HEK293 (cell line): ENCODE measurements at regions not wholly inside any gene's neighbourhood (a gene's known extent, or its start where the extent isn't known, plus 50 kb on each side); places are given as distances from the start of the nearest gene placed in this dataset.

Source experiments
- CTCF ChIA-PET: fragments of 350-600 bp; formaldehyde crosslinking; extraction: SDS; loops from one replicate; lab custom pipeline; 2021; ENCODE audit warnings: antibody characterized with exemption; lab: Yijun Ruan, JAX
- POLR2A ChIA-PET: fragments of 300-600 bp; formaldehyde crosslinking; extraction: SDS; loops from one replicate; lab custom pipeline; 2020; ENCODE audit warnings: antibody characterized with exemption, inconsistent platforms; lab: Yijun Ruan, JAX
- H3K27ac ChIP-seq: fragments of 200-500 bp; sonication (Bioruptor generic); 2 replicates; pipeline ENCODE4 v1.5.1; 2014; ENCODE audit warnings: low read depth, low read length, control low read depth, inconsistent platforms; ENCODE audit errors: extremely low read depth
- H3K36me3 ChIP-seq, 2 experiments: fragments of 200-500 bp in 1 of 2; sonication (Bioruptor generic) in 1 of 2; 1 replicate in 1 of 2; 2 replicates in 1 of 2; pipeline ENCODE4 v1.5.1; 2014 to 2017; ENCODE audit warnings: inconsistent platforms in 2 of 2, low read length in 2 of 2; ENCODE audit not compliant: control insufficient read depth in 2 of 2, insufficient read depth in 1 of 2
- H3K4me1 ChIP-seq: fragments of 200-500 bp; sonication (Bioruptor generic); 2 replicates; pipeline ENCODE4 v1.5.1; 2014; ENCODE audit warnings: mild to moderate bottlenecking, low read length, inconsistent platforms; ENCODE audit not compliant: control insufficient read depth, insufficient read depth
- H3K4me3 ChIP-seq: 2 replicates; pipeline ENCODE4 v1.5.1; 2011; ENCODE audit warnings: low read depth, mild to moderate bottlenecking, control low read depth, low read length, moderate library complexity
- H3K9me3 ChIP-seq: fragments of 200-500 bp; sonication (Bioruptor generic); 2 replicates; pipeline ENCODE4 v1.5.1; 2014; ENCODE audit warnings: low read depth, low read length, inconsistent platforms; ENCODE audit not compliant: control insufficient read depth, insufficient read depth
- GLIS1 ChIP-seq: fragments of 450-650 bp; formaldehyde crosslinking; IDR thresholded peaks from 2 replicates; pipeline ENCODE4 v1.5.1; 2016; ENCODE audit warnings: missing biosample characterization, missing genetic modification characterization
- HOXC10 ChIP-seq: sonication (generic); formaldehyde crosslinking; IDR thresholded peaks from 2 replicates; pipeline ENCODE4 v1.8.1; 2023; ENCODE audit warnings: mild to moderate bottlenecking, missing genetic modification reagents
- KLF8 ChIP-seq: fragments of 450-650 bp; formaldehyde crosslinking; IDR thresholded peaks from 2 replicates; pipeline ENCODE4 v1.5.1; 2016; ENCODE audit warnings: missing biosample characterization, missing genetic modification characterization
- MZF1 ChIP-seq: fragments of 450-650 bp; formaldehyde crosslinking; IDR thresholded peaks from 2 replicates; pipeline ENCODE4 v1.5.1; 2017; ENCODE audit warnings: missing biosample characterization, missing genetic modification characterization, borderline replicate concordance
- REPIN1 ChIP-seq: fragments of 450-650 bp; formaldehyde crosslinking; IDR thresholded peaks from 2 replicates; pipeline ENCODE4 v1.5.1; 2017; ENCODE audit warnings: missing biosample characterization, missing genetic modification characterization, low read depth
- SCRT2 ChIP-seq: fragments of 450-650 bp; formaldehyde crosslinking; IDR thresholded peaks from 2 replicates; pipeline ENCODE4 v1.5.1; 2016; ENCODE audit warnings: missing biosample characterization, missing genetic modification characterization
- ZBTB7A ChIP-seq: fragments of 450-650 bp; formaldehyde crosslinking; IDR thresholded peaks from 2 replicates; pipeline ENCODE4 v1.5.1; 2016; ENCODE audit warnings: low read depth, missing biosample characterization, missing genetic modification characterization
- ZNF19 ChIP-seq: fragments of 450-650 bp; formaldehyde crosslinking; IDR thresholded peaks from 2 replicates; pipeline ENCODE4; 2016; ENCODE audit warnings: missing biosample characterization, missing genetic modification characterization, low read depth
- ZNF416 ChIP-seq: fragments of 450-650 bp; formaldehyde crosslinking; IDR thresholded peaks from 2 replicates; pipeline ENCODE4 v1.5.1; 2016; ENCODE audit warnings: missing biosample characterization, missing genetic modification characterization
- ZNF433 ChIP-seq: fragments of 450-650 bp; formaldehyde crosslinking; IDR thresholded peaks from 2 replicates; pipeline ENCODE4 v1.5.1; 2016; ENCODE audit warnings: missing biosample characterization, missing genetic modification characterization, low read depth
- ZNF510 ChIP-seq: fragments of 450-650 bp; formaldehyde crosslinking; IDR thresholded peaks from 2 replicates; pipeline ENCODE4 v1.5.1; 2018; ENCODE audit warnings: mild to moderate bottlenecking, missing genetic modification characterization, missing biosample characterization; ENCODE audit not compliant: insufficient replicate concordance
- ZNF544 ChIP-seq: fragments of 450-650 bp; formaldehyde crosslinking; IDR thresholded peaks from 2 replicates; pipeline ENCODE4 v1.5.0; 2017; ENCODE audit warnings: missing biosample characterization, missing genetic modification characterization
- ZNF621 ChIP-seq: fragments of 450-650 bp; formaldehyde crosslinking; IDR thresholded peaks from 2 replicates; pipeline ENCODE4 v1.5.1; 2017; ENCODE audit warnings: missing biosample characterization, missing genetic modification characterization
- ZNF654 ChIP-seq: fragments of 450-650 bp; formaldehyde crosslinking; IDR thresholded peaks from 2 replicates; pipeline ENCODE4 v1.5.1; 2016; ENCODE audit warnings: low read depth, missing biosample characterization, missing genetic modification characterization
- ZXDB ChIP-seq: fragments of 450-650 bp; formaldehyde crosslinking; IDR thresholded peaks from 2 replicates; pipeline ENCODE4 v1.5.1; 2016; ENCODE audit warnings: missing biosample characterization, missing genetic modification characterization
- TF ChIP-seq, protein P1 (sequence below): fragments of 450-650 bp; IDR thresholded peaks from 2 replicates; pipeline ENCODE4 v1.5.1; 2018; ENCODE audit warnings: missing biosample characterization, mild to moderate bottlenecking, missing genetic modification characterization
- TF ChIP-seq, protein P2 (sequence below): fragments of 450-650 bp; formaldehyde crosslinking; IDR thresholded peaks from 2 replicates; pipeline ENCODE4 v1.5.1; 2016; ENCODE audit warnings: missing biosample characterization, missing genetic modification characterization, borderline replicate concordance
- TF ChIP-seq, protein P3 (sequence below): fragments of 450-650 bp; formaldehyde crosslinking; IDR thresholded peaks from 2 replicates; pipeline ENCODE4 v1.5.1; 2016; ENCODE audit warnings: missing biosample characterization, missing genetic modification characterization
- TF ChIP-seq, protein P4 (sequence below): fragments of 450-650 bp; formaldehyde crosslinking; IDR thresholded peaks from 2 replicates; pipeline ENCODE4 v1.5.1; 2016; ENCODE audit warnings: missing biosample characterization, missing genetic modification characterization, low read depth
- TF ChIP-seq, protein P5 (sequence below): IDR thresholded peaks from 2 replicates; pipeline ENCODE4 v1.6.1; 2011; ENCODE audit warnings: mild to moderate bottlenecking, low read depth, low read length, borderline replicate concordance

DNA sequence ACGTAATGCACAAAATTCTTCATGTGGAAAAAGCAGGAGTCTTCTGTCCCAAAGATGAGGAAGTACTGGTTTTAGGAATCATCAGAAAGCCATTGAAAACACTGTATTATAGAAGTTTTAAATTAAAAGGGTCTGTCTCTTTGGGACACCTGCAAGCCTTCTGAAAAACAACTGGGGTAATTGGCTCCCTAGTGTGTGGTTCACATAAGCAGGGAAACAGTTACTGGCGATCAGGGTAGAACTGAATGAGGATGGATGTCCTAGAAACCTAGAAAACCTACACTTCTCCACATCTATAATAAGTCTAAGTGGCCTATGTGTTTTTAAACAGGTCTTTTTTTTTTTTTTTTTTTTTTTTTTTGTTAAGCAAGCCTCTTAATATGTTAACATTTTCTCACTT lies 945.5 kb upstream of the PCDH10 start:
- H3K9me3 ChIP-seq = no peaks in the 10 kb centered on the region
- no peaks in the 10 kb centered on the region for H3K4me1 ChIP-seq
- CTCF ChIA-PET = no interaction called here
- TF ChIP-seq ZNF433 (tag by site-specific recombination) = no peak
- TF ChIP-seq, protein P1, sequence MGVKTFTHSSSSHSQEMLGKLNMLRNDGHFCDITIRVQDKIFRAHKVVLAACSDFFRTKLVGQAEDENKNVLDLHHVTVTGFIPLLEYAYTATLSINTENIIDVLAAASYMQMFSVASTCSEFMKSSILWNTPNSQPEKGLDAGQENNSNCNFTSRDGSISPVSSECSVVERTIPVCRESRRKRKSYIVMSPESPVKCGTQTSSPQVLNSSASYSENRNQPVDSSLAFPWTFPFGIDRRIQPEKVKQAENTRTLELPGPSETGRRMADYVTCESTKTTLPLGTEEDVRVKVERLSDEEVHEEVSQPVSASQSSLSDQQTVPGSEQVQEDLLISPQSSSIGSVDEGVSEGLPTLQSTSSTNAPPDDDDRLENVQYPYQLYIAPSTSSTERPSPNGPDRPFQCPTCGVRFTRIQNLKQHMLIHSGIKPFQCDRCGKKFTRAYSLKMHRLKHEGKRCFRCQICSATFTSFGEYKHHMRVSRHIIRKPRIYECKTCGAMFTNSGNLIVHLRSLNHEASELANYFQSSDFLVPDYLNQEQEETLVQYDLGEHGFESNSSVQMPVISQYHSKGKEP = no peak
- TF ChIP-seq MZF1 = no peak
- TF ChIP-seq ZNF621 (tag by site-specific recombination) = no peak
- no peak for TF ChIP-seq ZNF510 (tag by site-specific recombination)
- TF ChIP-seq, protein P2, sequence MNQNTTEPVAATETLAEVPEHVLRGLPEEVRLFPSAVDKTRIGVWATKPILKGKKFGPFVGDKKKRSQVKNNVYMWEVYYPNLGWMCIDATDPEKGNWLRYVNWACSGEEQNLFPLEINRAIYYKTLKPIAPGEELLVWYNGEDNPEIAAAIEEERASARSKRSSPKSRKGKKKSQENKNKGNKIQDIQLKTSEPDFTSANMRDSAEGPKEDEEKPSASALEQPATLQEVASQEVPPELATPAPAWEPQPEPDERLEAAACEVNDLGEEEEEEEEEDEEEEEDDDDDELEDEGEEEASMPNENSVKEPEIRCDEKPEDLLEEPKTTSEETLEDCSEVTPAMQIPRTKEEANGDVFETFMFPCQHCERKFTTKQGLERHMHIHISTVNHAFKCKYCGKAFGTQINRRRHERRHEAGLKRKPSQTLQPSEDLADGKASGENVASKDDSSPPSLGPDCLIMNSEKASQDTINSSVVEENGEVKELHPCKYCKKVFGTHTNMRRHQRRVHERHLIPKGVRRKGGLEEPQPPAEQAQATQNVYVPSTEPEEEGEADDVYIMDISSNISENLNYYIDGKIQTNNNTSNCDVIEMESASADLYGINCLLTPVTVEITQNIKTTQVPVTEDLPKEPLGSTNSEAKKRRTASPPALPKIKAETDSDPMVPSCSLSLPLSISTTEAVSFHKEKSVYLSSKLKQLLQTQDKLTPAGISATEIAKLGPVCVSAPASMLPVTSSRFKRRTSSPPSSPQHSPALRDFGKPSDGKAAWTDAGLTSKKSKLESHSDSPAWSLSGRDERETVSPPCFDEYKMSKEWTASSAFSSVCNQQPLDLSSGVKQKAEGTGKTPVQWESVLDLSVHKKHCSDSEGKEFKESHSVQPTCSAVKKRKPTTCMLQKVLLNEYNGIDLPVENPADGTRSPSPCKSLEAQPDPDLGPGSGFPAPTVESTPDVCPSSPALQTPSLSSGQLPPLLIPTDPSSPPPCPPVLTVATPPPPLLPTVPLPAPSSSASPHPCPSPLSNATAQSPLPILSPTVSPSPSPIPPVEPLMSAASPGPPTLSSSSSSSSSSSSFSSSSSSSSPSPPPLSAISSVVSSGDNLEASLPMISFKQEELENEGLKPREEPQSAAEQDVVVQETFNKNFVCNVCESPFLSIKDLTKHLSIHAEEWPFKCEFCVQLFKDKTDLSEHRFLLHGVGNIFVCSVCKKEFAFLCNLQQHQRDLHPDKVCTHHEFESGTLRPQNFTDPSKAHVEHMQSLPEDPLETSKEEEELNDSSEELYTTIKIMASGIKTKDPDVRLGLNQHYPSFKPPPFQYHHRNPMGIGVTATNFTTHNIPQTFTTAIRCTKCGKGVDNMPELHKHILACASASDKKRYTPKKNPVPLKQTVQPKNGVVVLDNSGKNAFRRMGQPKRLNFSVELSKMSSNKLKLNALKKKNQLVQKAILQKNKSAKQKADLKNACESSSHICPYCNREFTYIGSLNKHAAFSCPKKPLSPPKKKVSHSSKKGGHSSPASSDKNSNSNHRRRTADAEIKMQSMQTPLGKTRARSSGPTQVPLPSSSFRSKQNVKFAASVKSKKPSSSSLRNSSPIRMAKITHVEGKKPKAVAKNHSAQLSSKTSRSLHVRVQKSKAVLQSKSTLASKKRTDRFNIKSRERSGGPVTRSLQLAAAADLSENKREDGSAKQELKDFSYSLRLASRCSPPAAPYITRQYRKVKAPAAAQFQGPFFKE (tag by site-specific recombination) = no peak
- no peak for TF ChIP-seq SCRT2 (tag by site-specific recombination)
- H3K4me3 ChIP-seq = no peak overlapping the region
- H3K27ac ChIP-seq = no peak overlapping the region
- POLR2A ChIA-PET = no interaction called here
- H3K36me3 ChIP-seq = no peaks in the 10 kb centered on the region

DNA sequence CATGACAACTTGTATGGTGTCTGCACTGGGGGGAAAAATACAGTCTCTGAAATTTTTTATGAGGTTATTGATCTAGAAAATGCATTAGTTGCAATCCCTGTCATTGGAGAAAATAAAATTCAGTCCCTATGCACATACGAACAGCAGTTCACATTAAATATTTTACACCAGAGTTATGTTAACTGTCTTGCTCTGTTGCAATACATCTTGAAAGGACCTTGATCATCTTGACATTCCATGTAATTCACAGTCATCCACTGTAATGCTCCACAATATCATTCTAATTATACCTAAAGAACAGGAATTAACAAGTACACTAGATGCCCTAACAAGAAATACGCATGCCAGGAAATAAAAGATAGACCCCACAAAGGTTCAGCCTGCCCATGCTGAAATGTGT lies 934.6 kb upstream of the PCDH10 start:
- no peaks in the 10 kb centered on the region for H3K36me3 ChIP-seq
- no peaks in the 10 kb centered on the region for H3K9me3 ChIP-seq
- CTCF ChIA-PET = no interaction called here
- TF ChIP-seq, protein P3, sequence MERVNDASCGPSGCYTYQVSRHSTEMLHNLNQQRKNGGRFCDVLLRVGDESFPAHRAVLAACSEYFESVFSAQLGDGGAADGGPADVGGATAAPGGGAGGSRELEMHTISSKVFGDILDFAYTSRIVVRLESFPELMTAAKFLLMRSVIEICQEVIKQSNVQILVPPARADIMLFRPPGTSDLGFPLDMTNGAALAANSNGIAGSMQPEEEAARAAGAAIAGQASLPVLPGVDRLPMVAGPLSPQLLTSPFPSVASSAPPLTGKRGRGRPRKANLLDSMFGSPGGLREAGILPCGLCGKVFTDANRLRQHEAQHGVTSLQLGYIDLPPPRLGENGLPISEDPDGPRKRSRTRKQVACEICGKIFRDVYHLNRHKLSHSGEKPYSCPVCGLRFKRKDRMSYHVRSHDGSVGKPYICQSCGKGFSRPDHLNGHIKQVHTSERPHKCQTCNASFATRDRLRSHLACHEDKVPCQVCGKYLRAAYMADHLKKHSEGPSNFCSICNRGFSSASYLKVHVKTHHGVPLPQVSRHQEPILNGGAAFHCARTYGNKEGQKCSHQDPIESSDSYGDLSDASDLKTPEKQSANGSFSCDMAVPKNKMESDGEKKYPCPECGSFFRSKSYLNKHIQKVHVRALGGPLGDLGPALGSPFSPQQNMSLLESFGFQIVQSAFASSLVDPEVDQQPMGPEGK = no peak
- TF ChIP-seq ZNF19 (tag by site-specific recombination) = no peak
- no peaks in the 10 kb centered on the region for H3K4me1 ChIP-seq
- no peak overlapping the region for H3K27ac ChIP-seq
- POLR2A ChIA-PET = no interaction called here
- H3K4me3 ChIP-seq = no peak overlapping the region

DNA sequence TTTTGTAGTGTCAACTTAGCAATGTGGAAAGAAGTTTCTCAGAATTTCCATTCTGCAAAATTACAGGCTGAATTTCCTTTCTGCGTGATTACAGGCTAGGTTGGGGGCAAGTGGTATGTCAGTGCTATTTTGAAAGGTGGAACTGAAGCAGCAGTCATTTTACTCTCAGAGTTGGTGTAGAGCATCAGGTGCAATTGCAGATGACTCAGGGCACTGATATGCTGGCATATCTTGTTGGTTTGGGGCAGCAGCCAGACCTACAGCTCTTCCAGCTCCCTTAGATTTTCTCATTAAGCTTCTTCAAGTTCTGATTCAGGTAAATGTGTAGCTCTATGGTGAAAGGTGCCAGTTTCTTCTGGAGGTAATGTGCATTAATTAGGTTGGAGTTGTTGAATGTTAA lies 930.7 kb upstream of the PCDH10 start:
- ChIA-PET CTCF (no interaction called here), POLR2A (no interaction called here)
- no peak for TF ChIP-seq ZNF416 (tag by site-specific recombination)
- TF ChIP-seq GLIS1 (tag by site-specific recombination) = no peak
- TF ChIP-seq, protein P4, sequence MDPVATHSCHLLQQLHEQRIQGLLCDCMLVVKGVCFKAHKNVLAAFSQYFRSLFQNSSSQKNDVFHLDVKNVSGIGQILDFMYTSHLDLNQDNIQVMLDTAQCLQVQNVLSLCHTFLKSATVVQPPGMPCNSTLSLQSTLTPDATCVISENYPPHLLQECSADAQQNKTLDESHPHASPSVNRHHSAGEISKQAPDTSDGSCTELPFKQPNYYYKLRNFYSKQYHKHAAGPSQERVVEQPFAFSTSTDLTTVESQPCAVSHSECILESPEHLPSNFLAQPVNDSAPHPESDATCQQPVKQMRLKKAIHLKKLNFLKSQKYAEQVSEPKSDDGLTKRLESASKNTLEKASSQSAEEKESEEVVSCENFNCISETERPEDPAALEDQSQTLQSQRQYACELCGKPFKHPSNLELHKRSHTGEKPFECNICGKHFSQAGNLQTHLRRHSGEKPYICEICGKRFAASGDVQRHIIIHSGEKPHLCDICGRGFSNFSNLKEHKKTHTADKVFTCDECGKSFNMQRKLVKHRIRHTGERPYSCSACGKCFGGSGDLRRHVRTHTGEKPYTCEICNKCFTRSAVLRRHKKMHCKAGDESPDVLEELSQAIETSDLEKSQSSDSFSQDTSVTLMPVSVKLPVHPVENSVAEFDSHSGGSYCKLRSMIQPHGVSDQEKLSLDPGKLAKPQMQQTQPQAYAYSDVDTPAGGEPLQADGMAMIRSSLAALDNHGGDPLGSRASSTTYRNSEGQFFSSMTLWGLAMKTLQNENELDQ (tag by site-specific recombination) = no peak
- no peak for TF ChIP-seq ZNF654 (tag by site-specific recombination)
- TF ChIP-seq ZNF544 (tag by site-specific recombination) = no peak
- no peak for TF ChIP-seq ZBTB7A (tag by site-specific recombination)
- no peak for TF ChIP-seq KLF8 (tag by site-specific recombination)
- TF ChIP-seq, protein P5, sequence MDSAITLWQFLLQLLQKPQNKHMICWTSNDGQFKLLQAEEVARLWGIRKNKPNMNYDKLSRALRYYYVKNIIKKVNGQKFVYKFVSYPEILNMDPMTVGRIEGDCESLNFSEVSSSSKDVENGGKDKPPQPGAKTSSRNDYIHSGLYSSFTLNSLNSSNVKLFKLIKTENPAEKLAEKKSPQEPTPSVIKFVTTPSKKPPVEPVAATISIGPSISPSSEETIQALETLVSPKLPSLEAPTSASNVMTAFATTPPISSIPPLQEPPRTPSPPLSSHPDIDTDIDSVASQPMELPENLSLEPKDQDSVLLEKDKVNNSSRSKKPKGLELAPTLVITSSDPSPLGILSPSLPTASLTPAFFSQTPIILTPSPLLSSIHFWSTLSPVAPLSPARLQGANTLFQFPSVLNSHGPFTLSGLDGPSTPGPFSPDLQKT = no peak
- no peak for TF ChIP-seq HOXC10 (CRISPR knock-in tag)
- TF ChIP-seq ZXDB = no peak
- no peak for TF ChIP-seq REPIN1 (tag by site-specific recombination)
- Histone ChIP-seq H3K4me3 (no peak overlapping the region), H3K36me3 (no peaks in the 10 kb centered on the region), H3K4me1 (no peaks in the 10 kb centered on the region), H3K27ac (no peak overlapping the region), H3K9me3 (no peaks in the 10 kb centered on the region)
